ENCODE measurements at regions not wholly inside any gene's neighbourhood (a gene's known extent, or its start where the extent isn't known, plus 50 kb on each side); places are given as distances from the start of the nearest gene placed in this dataset.

- ATAC-seq: no peak
- H3K4me3 ChIP-seq: no peak overlapping the region
- WGBS, 2 donors (ENCODE audit: low coverage in 1 of 2): 90 to 92% methylated on average over 5 of the region's 6 CpGs
- no peaks in the 10 kb centered on the region for H3K27me3 ChIP-seq
- no peaks in the 10 kb centered on the region for H3K36me3 ChIP-seq
- H3K9me3 ChIP-seq: no peaks in the 10 kb centered on the region
- no peak overlapping the region for H3K27ac ChIP-seq
- H3K4me1 ChIP-seq: no peaks in the 10 kb centered on the region
- TF ChIP-seq CTCF (IDR thresholded peaks at IDR 0.05) (no peak), POLR2AphosphoS5 (IDR thresholded peaks at IDR 0.05) (no peak), EP300 (IDR thresholded peaks at IDR 0.05) (no peak), POLR2A (IDR thresholded peaks at IDR 0.05) (no peak)
These were observed 284.1 kb upstream of the STT3B start for GRCh38 chr3:31248563-31248992.

GRCh38 chr3:31249545-31249944 is 283.2 kb upstream of the STT3B start:
- Histone ChIP-seq H3K4me1 (no peaks in the 10 kb centered on the region), H3K27ac (no peak overlapping the region), H3K36me3 (no peaks in the 10 kb centered on the region), H3K9me3 (no peaks in the 10 kb centered on the region), H3K4me3 (no peak overlapping the region), H3K27me3 (no peaks in the 10 kb centered on the region)
- TF ChIP-seq CTCF (IDR thresholded peaks at IDR 0.05) (no peak), POLR2A (IDR thresholded peaks at IDR 0.05) (no peak), POLR2AphosphoS5 (IDR thresholded peaks at IDR 0.05) (no peak), EP300 (IDR thresholded peaks at IDR 0.05) (no peak)
- no peak for ATAC-seq

- no peak overlapping the region for H3K27ac ChIP-seq
- H3K9me3 ChIP-seq: no peaks in the 10 kb centered on the region
- H3K36me3 ChIP-seq: no peaks in the 10 kb centered on the region
- H3K27me3 ChIP-seq: no peaks in the 10 kb centered on the region
- TF ChIP-seq CTCF (IDR thresholded peaks at IDR 0.05) (no peak), POLR2AphosphoS5 (IDR thresholded peaks at IDR 0.05) (no peak), POLR2A (IDR thresholded peaks at IDR 0.05) (no peak), EP300 (IDR thresholded peaks at IDR 0.05) (no peak)
- H3K4me3 ChIP-seq: no peak overlapping the region
- ATAC-seq: no peak
- H3K4me1 ChIP-seq: no peaks in the 10 kb centered on the region
- 100% methylated on average over 1 of the region's 1 CpG; no CpG with 5 or more reads in 1 of the 2 donors for WGBS, 2 donors (ENCODE audit: low coverage in 1 of 2)
These were observed 282.5 kb upstream of the STT3B start for GRCh38 chr3:31250116-31250777.

GRCh38 chr3:31251083-31251482 is 281.6 kb upstream of the STT3B start:
- 90% methylated on average over 3 of the region's 3 CpGs for WGBS, 2 donors (ENCODE audit: low coverage in 1 of 2)

More at GRCh38 chr3:31251083-31251482, 281.6 kb upstream of the STT3B start:
- no peak for TF ChIP-seq EP300 (IDR thresholded peaks at IDR 0.05)
- TF ChIP-seq CTCF (IDR thresholded peaks at IDR 0.05): no peak
- TF ChIP-seq POLR2A (IDR thresholded peaks at IDR 0.05): no peak
- no peak for TF ChIP-seq POLR2AphosphoS5 (IDR thresholded peaks at IDR 0.05)
- Histone ChIP-seq H3K4me1 (no peaks in the 10 kb centered on the region), H3K27me3 (no peaks in the 10 kb centered on the region), H3K4me3 (no peak overlapping the region), H3K27ac (no peak overlapping the region), H3K9me3 (no peaks in the 10 kb centered on the region), H3K36me3 (no peaks in the 10 kb centered on the region)
- no peak for ATAC-seq
